ENCODE measurements at regions not wholly inside any gene's neighbourhood (a gene's known extent, or its start where the extent isn't known, plus 50 kb on each side); places are given as distances from the start of the nearest gene placed in this dataset.

DNA sequence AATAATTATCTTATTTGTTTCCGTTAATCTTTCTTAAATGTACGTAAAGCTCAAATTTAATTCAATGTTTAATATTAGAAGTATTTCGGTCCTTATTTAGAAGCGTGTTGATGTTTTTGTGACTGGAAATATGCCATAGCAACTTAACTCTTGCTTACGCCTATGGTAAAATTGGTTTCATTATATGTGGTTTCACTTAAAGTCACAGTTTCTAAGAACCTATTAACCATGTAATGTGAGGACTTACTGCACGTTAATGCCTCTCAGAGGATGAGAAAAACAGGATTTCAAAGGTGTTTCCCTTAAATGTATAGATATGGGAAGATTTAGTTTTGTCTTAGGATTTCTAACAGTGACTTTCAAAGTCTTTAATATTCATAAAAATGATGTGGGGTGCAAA, 206.4 kb upstream of the IL15 start:
- Histone ChIP-seq H3K9ac (ENCODE audit: low read depth in 1 of 2, low read length in 2 of 2) (no peak overlapping the region), H3K36me3 (ENCODE audit: control insufficient read depth in 4 of 4, insufficient read depth in 3 of 4, low read depth in 1 of 4, low read length in 3 of 4) (no peaks in the 10 kb centered on the region), H3K4me3 (ENCODE audit: low read depth in 1 of 3, low read length in 3 of 3) (no peak overlapping the region), H3K4me1 (ENCODE audit: control insufficient read depth in 4 of 4, insufficient read depth in 4 of 4, low read length in 3 of 4) (no peaks in the 10 kb centered on the region), H3K27me3 (ENCODE audit: control insufficient read depth in 4 of 4, insufficient read depth in 4 of 4, low read length in 3 of 4) (no peaks in the 10 kb centered on the region), H3K27ac (ENCODE audit: low read depth in 1 of 2, low read length in 2 of 2) (no peak overlapping the region), H3K9me3 (ENCODE audit: control insufficient read depth in 4 of 4, low read length in 3 of 4) (no peaks in the 10 kb centered on the region)
- 72% methylated on average over 6 of the region's 6 CpGs for whole genome bisulfite sequencing
- TF ChIP-seq TAF1 (conservative IDR thresholded peaks at IDR 0.05) (no peak), EGR1 (IDR thresholded peaks at IDR 0.05; ENCODE audit: low read depth in 2 of 2) (no peak), NR2F2 (IDR thresholded peaks at IDR 0.05) (no peak), RXRA (IDR thresholded peaks at IDR 0.05) (no peak), HNF4A (conservative IDR thresholded peaks at IDR 0.05) (no peak), FOXA1 (IDR thresholded peaks at IDR 0.05) (no peak), YY1 (IDR thresholded peaks at IDR 0.05) (no peak), GABPA (IDR thresholded peaks at IDR 0.05 in 1 of 2, conservative IDR thresholded peaks at IDR 0.05 in 1 of 2) (no peak), JUND (IDR thresholded peaks at IDR 0.05) (no peak)
- TF ChIP-seq, protein P1, sequence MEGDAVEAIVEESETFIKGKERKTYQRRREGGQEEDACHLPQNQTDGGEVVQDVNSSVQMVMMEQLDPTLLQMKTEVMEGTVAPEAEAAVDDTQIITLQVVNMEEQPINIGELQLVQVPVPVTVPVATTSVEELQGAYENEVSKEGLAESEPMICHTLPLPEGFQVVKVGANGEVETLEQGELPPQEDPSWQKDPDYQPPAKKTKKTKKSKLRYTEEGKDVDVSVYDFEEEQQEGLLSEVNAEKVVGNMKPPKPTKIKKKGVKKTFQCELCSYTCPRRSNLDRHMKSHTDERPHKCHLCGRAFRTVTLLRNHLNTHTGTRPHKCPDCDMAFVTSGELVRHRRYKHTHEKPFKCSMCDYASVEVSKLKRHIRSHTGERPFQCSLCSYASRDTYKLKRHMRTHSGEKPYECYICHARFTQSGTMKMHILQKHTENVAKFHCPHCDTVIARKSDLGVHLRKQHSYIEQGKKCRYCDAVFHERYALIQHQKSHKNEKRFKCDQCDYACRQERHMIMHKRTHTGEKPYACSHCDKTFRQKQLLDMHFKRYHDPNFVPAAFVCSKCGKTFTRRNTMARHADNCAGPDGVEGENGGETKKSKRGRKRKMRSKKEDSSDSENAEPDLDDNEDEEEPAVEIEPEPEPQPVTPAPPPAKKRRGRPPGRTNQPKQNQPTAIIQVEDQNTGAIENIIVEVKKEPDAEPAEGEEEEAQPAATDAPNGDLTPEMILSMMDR (IDR thresholded peaks at IDR 0.05; ENCODE audit: low read depth, low read length, missing input control) = no peak
- TF ChIP-seq, protein P2, sequence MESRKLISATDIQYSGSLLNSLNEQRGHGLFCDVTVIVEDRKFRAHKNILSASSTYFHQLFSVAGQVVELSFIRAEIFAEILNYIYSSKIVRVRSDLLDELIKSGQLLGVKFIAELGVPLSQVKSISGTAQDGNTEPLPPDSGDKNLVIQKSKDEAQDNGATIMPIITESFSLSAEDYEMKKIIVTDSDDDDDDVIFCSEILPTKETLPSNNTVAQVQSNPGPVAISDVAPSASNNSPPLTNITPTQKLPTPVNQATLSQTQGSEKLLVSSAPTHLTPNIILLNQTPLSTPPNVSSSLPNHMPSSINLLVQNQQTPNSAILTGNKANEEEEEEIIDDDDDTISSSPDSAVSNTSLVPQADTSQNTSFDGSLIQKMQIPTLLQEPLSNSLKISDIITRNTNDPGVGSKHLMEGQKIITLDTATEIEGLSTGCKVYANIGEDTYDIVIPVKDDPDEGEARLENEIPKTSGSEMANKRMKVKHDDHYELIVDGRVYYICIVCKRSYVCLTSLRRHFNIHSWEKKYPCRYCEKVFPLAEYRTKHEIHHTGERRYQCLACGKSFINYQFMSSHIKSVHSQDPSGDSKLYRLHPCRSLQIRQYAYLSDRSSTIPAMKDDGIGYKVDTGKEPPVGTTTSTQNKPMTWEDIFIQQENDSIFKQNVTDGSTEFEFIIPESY (IDR thresholded peaks at IDR 0.05) = no peak
- DNase-seq (ENCODE audit: low spot score) = no peak

DNA sequence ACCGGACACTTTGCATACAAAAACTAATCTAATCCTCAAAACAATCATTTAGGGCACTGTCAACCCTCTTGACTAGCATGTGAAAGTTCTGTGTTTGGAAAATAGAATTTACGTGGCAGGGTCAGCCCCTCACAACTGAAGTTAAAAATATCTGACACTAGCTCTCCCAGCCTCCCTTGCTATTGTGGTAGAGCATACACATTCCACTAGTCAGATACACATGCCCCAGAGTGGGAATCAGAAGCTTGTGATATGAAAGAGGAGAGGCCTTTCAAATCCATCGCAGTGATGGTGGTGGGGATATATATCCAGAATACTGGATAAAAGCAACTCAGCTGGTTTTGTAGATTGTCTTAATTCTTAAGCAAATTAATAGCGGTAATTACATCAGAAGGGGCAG, 205.7 kb upstream of the IL15 start:
- Histone ChIP-seq H3K4me3 (ENCODE audit: low read depth in 1 of 3, low read length in 3 of 3) (no peak overlapping the region), H3K9ac (ENCODE audit: low read depth in 1 of 2, low read length in 2 of 2) (no peak overlapping the region), H3K9me3 (ENCODE audit: control insufficient read depth in 4 of 4, low read length in 3 of 4) (no peaks in the 10 kb centered on the region), H3K4me1 (ENCODE audit: control insufficient read depth in 4 of 4, insufficient read depth in 4 of 4, low read length in 3 of 4) (no peaks in the 10 kb centered on the region), H3K27me3 (ENCODE audit: control insufficient read depth in 4 of 4, insufficient read depth in 4 of 4, low read length in 3 of 4) (no peaks in the 10 kb centered on the region), H3K27ac (ENCODE audit: low read depth in 1 of 2, low read length in 2 of 2) (no peak overlapping the region), H3K36me3 (ENCODE audit: control insufficient read depth in 4 of 4, insufficient read depth in 3 of 4, low read depth in 1 of 4, low read length in 3 of 4) (no peaks in the 10 kb centered on the region)
- TF ChIP-seq, protein P1 (IDR thresholded peaks at IDR 0.05; ENCODE audit: low read depth, low read length, missing input control) = no peak
- TF ChIP-seq, protein P3, sequence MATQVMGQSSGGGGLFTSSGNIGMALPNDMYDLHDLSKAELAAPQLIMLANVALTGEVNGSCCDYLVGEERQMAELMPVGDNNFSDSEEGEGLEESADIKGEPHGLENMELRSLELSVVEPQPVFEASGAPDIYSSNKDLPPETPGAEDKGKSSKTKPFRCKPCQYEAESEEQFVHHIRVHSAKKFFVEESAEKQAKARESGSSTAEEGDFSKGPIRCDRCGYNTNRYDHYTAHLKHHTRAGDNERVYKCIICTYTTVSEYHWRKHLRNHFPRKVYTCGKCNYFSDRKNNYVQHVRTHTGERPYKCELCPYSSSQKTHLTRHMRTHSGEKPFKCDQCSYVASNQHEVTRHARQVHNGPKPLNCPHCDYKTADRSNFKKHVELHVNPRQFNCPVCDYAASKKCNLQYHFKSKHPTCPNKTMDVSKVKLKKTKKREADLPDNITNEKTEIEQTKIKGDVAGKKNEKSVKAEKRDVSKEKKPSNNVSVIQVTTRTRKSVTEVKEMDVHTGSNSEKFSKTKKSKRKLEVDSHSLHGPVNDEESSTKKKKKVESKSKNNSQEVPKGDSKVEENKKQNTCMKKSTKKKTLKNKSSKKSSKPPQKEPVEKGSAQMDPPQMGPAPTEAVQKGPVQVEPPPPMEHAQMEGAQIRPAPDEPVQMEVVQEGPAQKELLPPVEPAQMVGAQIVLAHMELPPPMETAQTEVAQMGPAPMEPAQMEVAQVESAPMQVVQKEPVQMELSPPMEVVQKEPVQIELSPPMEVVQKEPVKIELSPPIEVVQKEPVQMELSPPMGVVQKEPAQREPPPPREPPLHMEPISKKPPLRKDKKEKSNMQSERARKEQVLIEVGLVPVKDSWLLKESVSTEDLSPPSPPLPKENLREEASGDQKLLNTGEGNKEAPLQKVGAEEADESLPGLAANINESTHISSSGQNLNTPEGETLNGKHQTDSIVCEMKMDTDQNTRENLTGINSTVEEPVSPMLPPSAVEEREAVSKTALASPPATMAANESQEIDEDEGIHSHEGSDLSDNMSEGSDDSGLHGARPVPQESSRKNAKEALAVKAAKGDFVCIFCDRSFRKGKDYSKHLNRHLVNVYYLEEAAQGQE (IDR thresholded peaks at IDR 0.05) = no peak
- TF ChIP-seq GABPA (IDR thresholded peaks at IDR 0.05 in 1 of 2, conservative IDR thresholded peaks at IDR 0.05 in 1 of 2) (no peak), YY1 (IDR thresholded peaks at IDR 0.05) (no peak), NR2F2 (IDR thresholded peaks at IDR 0.05) (no peak), FOXA2 (IDR thresholded peaks at IDR 0.05) (no peak), SP1 (IDR thresholded peaks at IDR 0.05) (no peak), HNF4A (conservative IDR thresholded peaks at IDR 0.05) (no peak), HNF4G (IDR thresholded peaks at IDR 0.05) (no peak), FOXA1 (IDR thresholded peaks at IDR 0.05) (no peak), RAD21 (IDR thresholded peaks at IDR 0.05) (no peak), TAF1 (conservative IDR thresholded peaks at IDR 0.05) (no peak), EGR1 (IDR thresholded peaks at IDR 0.05; ENCODE audit: low read depth in 2 of 2) (no peak), RXRA (IDR thresholded peaks at IDR 0.05) (no peak), JUND (IDR thresholded peaks at IDR 0.05) (no peak)
- TF ChIP-seq, protein P4, sequence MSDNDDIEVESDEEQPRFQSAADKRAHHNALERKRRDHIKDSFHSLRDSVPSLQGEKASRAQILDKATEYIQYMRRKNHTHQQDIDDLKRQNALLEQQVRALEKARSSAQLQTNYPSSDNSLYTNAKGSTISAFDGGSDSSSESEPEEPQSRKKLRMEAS (IDR thresholded peaks at IDR 0.05) = no peak
- TF ChIP-seq, protein P5, sequence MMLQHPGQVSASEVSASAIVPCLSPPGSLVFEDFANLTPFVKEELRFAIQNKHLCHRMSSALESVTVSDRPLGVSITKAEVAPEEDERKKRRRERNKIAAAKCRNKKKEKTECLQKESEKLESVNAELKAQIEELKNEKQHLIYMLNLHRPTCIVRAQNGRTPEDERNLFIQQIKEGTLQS (IDR thresholded peaks at IDR 0.05) = no peak
- TF ChIP-seq, protein P2 (IDR thresholded peaks at IDR 0.05) = no peak
- 94% methylated on average over 4 of the region's 4 CpGs for WGBS
- DNase-seq (ENCODE audit: low spot score) = no peak
